Activated CD8-positive, alpha-beta T cell treated with anti-CD3 and anti-CD28 coated beads for 36 hours (primary cell): ENCODE measurements at regions not wholly inside any gene's neighbourhood (a gene's known extent, or its start where the extent isn't known, plus 50 kb on each side); places are given as distances from the start of the nearest gene placed in this dataset.

Experiments used
- ATAC-seq: fragments of 200-7000 bp; cut with Tn5 transposase; one replicate; pipeline ENCODE4 v1.10.0; 2021; ENCODE audit warnings: mild to moderate bottlenecking, moderate library complexity
- CTCF ChIA-PET: fragments of 350-600 bp; sonication (Branson Sonifier 250); formaldehyde crosslinking; loops from one replicate; lab custom pipeline; 2021; ENCODE audit warnings: antibody characterized with exemption; lab: Charles Lee
- POLR2A ChIA-PET: fragments of 350-600 bp; sonication (Branson Sonifier 250); formaldehyde crosslinking; loops from one replicate; lab custom pipeline; 2021; ENCODE audit warnings: antibody characterized with exemption; lab: Charles Lee
- DNase-seq: peaks from one replicate; pipeline ENCODE4 v3.0.0-alpha.2; 2020
- H3K27ac Mint-ChIP-seq: one replicate; pipeline ENCODE4 v1.8.0; 2021; ENCODE audit warnings: mild to moderate bottlenecking, mixed read lengths
- H3K27me3 Mint-ChIP-seq: one replicate; pipeline ENCODE4 v1.8.0; 2021; ENCODE audit warnings: mixed read lengths
- H3K36me3 Mint-ChIP-seq: one replicate; pipeline ENCODE4 v1.8.0; 2021; ENCODE audit warnings: low read depth, mixed read lengths
- H3K4me1 Mint-ChIP-seq: one replicate; pipeline ENCODE4 v1.8.0; 2021; ENCODE audit warnings: low read depth, mixed read lengths
- H3K4me3 Mint-ChIP-seq: one replicate; pipeline ENCODE4 v1.8.0; 2021; ENCODE audit warnings: mild to moderate bottlenecking, moderate library complexity, mixed read lengths
- H3K9me3 Mint-ChIP-seq: one replicate; pipeline ENCODE4 v1.8.0; 2021; ENCODE audit warnings: mixed read lengths
- intact Hi-C: fragments of 100-400 bp; cut with micrococcal nuclease; formaldehyde crosslinking; loops from one replicate; pipeline ENCODE4 v1.10.0; 2022
- TF ChIP-seq, protein P1 (sequence below): fragments of 200-600 bp; IDR thresholded peaks from one replicate; pipeline ENCODE4 v1.8.0; 2022; ENCODE audit warnings: antibody characterized with exemption, mild to moderate bottlenecking

DNA sequence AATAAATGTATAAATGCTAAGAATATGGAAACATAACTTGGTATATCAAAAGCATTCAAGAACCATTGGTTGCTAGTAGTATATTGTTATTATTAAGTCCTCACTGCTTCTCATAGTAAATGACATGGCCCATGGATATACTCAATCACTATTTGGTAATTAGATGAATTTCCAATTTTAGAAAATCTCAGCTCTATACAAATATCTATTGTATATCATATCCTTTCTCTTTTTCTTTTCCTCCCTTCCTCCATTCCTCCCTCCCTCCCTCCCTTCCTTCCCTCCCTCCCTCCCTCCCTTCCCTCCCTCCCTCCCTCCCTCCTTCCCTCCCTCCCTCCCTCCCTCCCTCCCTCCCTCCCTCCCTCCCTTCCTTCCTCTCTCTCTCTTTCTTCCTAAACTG is 514.4 kb upstream of the LCORL start:
- H3K27me3 Mint-ChIP-seq = peaks cover 1% of the 10 kb centered on the region
- CTCF ChIA-PET = no interaction called here

DNA sequence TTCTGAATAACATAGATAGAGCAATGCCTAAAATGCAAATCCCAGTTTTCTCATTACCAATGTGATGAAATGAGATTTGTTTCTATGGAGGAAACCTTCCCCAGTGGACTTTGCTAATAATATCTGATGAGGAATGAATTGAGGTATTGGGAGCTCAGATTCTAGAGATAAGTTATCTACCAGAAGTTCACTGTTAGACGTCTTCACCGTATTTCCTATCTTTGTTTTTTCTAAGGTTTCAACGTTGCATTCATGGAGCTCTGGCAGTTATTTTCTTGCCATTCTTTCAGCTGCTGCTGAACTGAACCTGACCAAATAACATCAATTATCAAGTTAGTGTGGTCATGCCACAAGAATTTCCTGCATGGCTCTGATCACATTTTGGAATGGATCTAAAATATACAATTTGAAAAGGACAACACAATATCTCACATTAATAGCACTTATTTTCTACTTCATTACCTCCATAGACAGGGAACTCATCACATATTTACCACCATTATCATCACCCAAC is 511.8 kb upstream of the LCORL start:
- DNase-seq (no peak), ATAC-seq (no peak)
- ChIA-PET CTCF (no interaction called here), POLR2A (no interaction called here)
- H3K9me3 Mint-ChIP-seq = no peaks in the 10 kb centered on the region
- no peaks in the 10 kb centered on the region for H3K36me3 Mint-ChIP-seq
- no peak overlapping the region for H3K27ac Mint-ChIP-seq
- intact Hi-C loops = no loop called here
- H3K4me1 Mint-ChIP-seq = no peaks in the 10 kb centered on the region
- TF ChIP-seq, protein P1, sequence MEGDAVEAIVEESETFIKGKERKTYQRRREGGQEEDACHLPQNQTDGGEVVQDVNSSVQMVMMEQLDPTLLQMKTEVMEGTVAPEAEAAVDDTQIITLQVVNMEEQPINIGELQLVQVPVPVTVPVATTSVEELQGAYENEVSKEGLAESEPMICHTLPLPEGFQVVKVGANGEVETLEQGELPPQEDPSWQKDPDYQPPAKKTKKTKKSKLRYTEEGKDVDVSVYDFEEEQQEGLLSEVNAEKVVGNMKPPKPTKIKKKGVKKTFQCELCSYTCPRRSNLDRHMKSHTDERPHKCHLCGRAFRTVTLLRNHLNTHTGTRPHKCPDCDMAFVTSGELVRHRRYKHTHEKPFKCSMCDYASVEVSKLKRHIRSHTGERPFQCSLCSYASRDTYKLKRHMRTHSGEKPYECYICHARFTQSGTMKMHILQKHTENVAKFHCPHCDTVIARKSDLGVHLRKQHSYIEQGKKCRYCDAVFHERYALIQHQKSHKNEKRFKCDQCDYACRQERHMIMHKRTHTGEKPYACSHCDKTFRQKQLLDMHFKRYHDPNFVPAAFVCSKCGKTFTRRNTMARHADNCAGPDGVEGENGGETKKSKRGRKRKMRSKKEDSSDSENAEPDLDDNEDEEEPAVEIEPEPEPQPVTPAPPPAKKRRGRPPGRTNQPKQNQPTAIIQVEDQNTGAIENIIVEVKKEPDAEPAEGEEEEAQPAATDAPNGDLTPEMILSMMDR = no peak
- no peak overlapping the region for H3K4me3 Mint-ChIP-seq
- peaks cover 1% of the 10 kb centered on the region for H3K27me3 Mint-ChIP-seq

More for the DNA sequence above, 514.4 kb upstream of the LCORL start:
- no peaks in the 10 kb centered on the region for H3K4me1 Mint-ChIP-seq
- no peak overlapping the region for H3K4me3 Mint-ChIP-seq
- H3K36me3 Mint-ChIP-seq = no peaks in the 10 kb centered on the region
- TF ChIP-seq, protein P1 = no peak
- no peak for DNase-seq
- no peak for ATAC-seq
- no peaks in the 10 kb centered on the region for H3K9me3 Mint-ChIP-seq
- no peak overlapping the region for H3K27ac Mint-ChIP-seq
- POLR2A ChIA-PET = no interaction called here
- intact Hi-C loops = no loop called here

DNA sequence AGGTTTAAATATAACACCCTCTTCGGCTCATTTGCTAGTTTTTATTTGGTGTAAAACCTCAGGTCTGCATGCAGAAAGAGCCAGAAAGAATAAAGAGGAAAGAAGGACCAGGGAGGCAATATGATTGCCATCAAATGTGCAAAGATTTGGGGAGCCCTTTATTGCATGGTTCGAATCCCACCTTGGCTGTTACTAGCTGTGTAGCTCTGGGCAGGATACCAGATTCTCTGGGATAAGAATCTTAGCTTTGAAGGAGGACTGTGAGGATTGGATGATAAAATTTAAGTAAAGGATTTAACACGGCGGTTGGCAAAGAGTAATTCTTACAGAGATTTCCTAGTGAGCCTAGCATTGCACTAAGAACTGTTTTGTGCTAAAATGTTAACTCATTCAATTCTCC is 510.2 kb upstream of the LCORL start:
- CTCF ChIA-PET = no interaction called here
- intact Hi-C loops = no loop called here
- TF ChIP-seq, protein P1 = no peak

GRCh38 chr4:18529482-18529881 is 507.9 kb upstream of the LCORL start:
- H3K4me1 Mint-ChIP-seq = no peaks in the 10 kb centered on the region
- ATAC-seq (no peak), DNase-seq (no peak)
- TF ChIP-seq, protein P1 = no peak
- POLR2A ChIA-PET = no interaction called here
- CTCF ChIA-PET = no interaction called here
- no peaks in the 10 kb centered on the region for H3K9me3 Mint-ChIP-seq
- H3K36me3 Mint-ChIP-seq = no peaks in the 10 kb centered on the region
- H3K27me3 Mint-ChIP-seq = no peaks in the 10 kb centered on the region
- intact Hi-C loops = no loop called here
- H3K4me3 Mint-ChIP-seq = no peak overlapping the region
- H3K27ac Mint-ChIP-seq = no peak overlapping the region

More for the DNA sequence above, 510.2 kb upstream of the LCORL start:
- Mint-ChIP-seq H3K9me3 (no peaks in the 10 kb centered on the region), H3K4me3 (no peak overlapping the region), H3K36me3 (no peaks in the 10 kb centered on the region), H3K27ac (no peak overlapping the region), H3K27me3 (no peaks in the 10 kb centered on the region), H3K4me1 (no peaks in the 10 kb centered on the region)
- POLR2A ChIA-PET = no interaction called here
- no peak for ATAC-seq
- no peak for DNase-seq

DNA sequence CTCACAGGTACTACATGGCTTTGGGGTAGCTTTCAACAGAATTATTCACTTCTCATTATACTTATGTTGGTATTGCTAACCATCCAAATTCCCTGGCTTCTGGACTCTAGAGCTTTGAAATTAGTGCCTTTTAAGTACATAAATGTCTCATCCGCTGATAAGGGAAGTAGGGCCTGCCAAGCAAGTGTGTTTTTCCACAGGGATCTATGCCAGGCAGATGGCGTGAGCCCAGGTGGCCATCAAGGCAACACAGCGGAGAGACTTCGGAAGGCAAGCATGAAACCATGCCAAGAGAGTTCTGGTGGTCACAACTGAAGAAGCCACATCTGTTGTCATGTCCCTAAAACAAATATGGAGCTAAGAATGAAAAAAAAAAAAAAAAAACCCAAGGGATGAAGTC is 503.1 kb upstream of the LCORL start:
- Mint-ChIP-seq H3K4me3 (no peak overlapping the region), H3K4me1 (no peaks in the 10 kb centered on the region), H3K27me3 (no peaks in the 10 kb centered on the region), H3K36me3 (no peaks in the 10 kb centered on the region), H3K27ac (no peak overlapping the region), H3K9me3 (no peaks in the 10 kb centered on the region)
- TF ChIP-seq, protein P1 = no peak
- ATAC-seq (no peak), DNase-seq (no peak)
- ChIA-PET CTCF (no interaction called here), POLR2A (no interaction called here)
- intact Hi-C loops = no loop called here
